AG09309 (cell line): ENCODE measurements at regions not wholly inside any gene's neighbourhood (a gene's known extent, or its start where the extent isn't known, plus 50 kb on each side); places are given as distances from the start of the nearest gene placed in this dataset.
"Not testable (repeated sequence)": the region's sequence is repeated elsewhere in the genome, so short reads cannot be mapped to it uniquely, and the experiment has no call there.

ENCODE experiments used
- DNase-seq: peaks from one replicate; pipeline ENCODE4 v3.0.0-alpha.2; 2010; ENCODE audit warnings: low read depth
- H3K4me3 ChIP-seq: 2 replicates; pipeline ENCODE4 v1.5.1; 2011; ENCODE audit warnings: mild to moderate bottlenecking, low read depth, low read length, moderate library complexity; ENCODE audit not compliant: control insufficient read depth
- TF ChIP-seq, protein P1 (sequence below): IDR thresholded peaks from 2 replicates; pipeline ENCODE4 v1.5.1; 2011; ENCODE audit warnings: mild to moderate bottlenecking, low read depth, low read length, inconsistent platforms; ENCODE audit not compliant: insufficient read depth, control insufficient read depth; ENCODE audit errors: missing control alignments

DNA sequence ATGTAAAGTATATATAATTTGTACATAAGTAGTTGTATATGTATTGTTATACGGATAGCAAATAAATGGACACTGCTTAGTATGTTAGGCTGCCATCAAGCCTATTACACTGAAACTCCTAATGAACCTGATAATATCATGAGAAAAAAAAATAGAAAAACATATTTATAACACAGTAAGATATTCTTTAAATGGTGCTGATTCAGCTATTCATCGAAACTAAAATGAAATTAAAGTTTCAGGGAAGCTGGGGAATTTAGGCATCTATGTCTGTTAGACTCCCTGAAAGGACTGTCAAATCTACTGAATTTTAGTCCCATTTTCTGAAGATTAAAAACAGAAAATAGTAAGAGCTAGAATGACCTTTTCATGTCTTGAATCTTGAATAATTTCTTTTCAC lies 647.1 kb upstream of the PABPC4L start:
- H3K4me3 ChIP-seq: no peak overlapping the region
- TF ChIP-seq, protein P1, sequence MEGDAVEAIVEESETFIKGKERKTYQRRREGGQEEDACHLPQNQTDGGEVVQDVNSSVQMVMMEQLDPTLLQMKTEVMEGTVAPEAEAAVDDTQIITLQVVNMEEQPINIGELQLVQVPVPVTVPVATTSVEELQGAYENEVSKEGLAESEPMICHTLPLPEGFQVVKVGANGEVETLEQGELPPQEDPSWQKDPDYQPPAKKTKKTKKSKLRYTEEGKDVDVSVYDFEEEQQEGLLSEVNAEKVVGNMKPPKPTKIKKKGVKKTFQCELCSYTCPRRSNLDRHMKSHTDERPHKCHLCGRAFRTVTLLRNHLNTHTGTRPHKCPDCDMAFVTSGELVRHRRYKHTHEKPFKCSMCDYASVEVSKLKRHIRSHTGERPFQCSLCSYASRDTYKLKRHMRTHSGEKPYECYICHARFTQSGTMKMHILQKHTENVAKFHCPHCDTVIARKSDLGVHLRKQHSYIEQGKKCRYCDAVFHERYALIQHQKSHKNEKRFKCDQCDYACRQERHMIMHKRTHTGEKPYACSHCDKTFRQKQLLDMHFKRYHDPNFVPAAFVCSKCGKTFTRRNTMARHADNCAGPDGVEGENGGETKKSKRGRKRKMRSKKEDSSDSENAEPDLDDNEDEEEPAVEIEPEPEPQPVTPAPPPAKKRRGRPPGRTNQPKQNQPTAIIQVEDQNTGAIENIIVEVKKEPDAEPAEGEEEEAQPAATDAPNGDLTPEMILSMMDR: no peak

GRCh38 chr4:134830741-134831140 lies 629.2 kb upstream of the PABPC4L start:
- not testable (repeated sequence) for DNase-seq, H3K4me3 ChIP-seq

More for the DNA sequence above, 647.1 kb upstream of the PABPC4L start:
- no peak for DNase-seq

DNA sequence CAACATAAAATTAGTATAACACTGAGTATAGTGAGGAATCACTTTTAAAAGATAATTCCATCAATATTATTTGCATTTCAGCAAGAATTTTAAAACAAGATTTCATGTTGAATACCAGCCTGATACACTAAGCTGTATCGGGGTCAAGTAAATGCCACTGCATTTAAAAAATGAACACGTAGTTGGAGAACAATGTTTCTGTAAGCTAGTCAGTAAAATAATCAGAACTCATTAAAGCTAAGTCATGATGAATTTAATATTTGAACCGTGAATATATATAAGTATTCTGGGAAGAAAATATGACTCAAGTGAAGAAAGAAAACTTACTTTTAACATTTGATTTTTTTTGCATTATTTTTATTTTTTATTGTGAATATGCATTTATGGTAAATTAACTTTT lies 611.0 kb upstream of the PABPC4L start:
- DNase-seq: no peak
- TF ChIP-seq, protein P1: no peak
- no peak overlapping the region for H3K4me3 ChIP-seq

DNA sequence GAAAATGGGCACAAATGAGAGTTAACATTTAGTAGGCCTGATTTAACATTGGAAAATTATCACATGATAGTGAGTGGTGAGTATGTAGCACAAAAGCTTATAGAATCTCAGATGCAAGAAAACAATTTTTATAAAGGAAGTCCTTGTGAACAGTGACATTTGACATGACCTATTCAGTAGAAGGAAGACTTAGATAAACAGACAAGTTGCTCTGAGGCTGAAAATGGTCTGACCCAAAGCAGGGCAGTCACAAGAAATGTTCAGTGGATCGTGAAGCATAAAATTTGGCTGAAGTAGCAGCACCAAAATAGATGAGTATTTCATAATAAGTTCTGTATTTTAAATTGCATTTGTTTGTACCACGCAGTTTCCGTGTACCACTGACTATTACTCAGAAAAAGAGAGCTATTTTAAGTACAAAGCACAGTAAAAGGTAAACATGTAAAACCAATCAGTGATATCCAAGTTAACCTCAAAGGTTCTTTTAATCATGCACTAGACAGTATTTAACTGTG lies 605.7 kb upstream of the PABPC4L start:
- DNase-seq: no peak
- TF ChIP-seq, protein P1: no peak
- H3K4me3 ChIP-seq: no peak overlapping the region

DNA sequence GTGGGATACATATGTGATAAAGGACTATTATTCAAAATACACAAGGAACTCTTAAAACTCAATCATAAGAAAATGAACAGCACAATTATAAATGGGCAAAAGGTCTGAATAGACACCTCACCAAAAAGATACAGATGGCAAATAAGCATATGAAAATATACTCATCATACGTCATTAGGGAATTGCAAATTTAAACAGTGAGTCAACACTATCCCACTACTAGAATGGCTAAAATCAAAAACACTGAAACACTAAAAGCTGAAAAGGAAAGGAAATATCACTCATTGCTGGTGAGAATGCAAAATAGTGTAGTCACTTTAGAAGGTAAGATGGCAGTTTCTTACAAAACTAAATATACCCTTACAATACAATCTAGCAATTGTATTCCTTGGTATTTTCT lies 597.0 kb upstream of the PABPC4L start:
- H3K4me3 ChIP-seq: no peak overlapping the region
- TF ChIP-seq, protein P1: no peak
- DNase-seq: no peak

DNA sequence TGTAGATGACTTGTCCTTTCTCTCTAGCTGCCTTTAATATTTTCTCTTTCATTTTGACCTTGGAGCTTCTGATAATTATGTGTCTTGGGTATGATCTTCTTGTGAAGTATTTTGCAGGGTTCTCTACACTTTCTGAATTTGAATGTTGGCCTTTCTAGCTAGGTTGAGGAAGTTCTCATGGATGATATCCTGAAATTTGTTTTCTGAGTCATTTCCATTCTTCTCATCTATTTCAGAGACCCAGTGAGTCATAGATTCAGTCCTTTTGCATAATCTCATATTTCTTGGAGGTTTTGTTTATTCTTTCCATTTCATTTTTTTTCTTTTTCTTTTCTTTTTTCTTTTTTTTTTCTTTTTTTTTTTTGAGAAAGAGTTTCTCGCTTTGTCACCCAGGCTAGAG lies 585.7 kb upstream of the PABPC4L start:
- TF ChIP-seq, protein P1: no peak
- no peak for DNase-seq
- no peak overlapping the region for H3K4me3 ChIP-seq

DNA sequence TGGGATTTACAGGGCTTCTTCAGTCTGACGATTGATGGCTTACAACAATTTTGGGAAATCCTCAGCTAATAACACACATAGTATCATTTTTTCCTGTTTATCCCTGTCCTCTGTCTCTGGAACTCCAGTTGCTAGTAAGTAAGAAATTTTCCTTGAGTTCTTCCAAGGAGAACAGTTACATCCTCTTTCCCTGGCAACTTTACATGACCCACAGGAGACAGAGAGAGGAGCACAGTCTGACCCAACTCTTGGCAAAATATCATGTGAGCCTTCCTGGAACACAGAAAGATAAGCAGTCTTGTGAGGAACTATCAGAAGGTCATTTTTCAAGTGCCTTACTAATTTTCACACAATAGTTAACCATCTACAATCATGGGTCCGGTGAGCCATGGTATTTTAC lies 578.7 kb upstream of the PABPC4L start:
- no peak overlapping the region for H3K4me3 ChIP-seq
- TF ChIP-seq, protein P1: no peak
- no peak for DNase-seq
